Activated CD8-positive, alpha-beta T cell treated with anti-CD3 and anti-CD28 coated beads for 36 hours (primary cell): ENCODE measurements at regions not wholly inside any gene's neighbourhood (a gene's known extent, or its start where the extent isn't known, plus 50 kb on each side); places are given as distances from the start of the nearest gene placed in this dataset.

ENCODE experiments used
- ATAC-seq: fragments of 200-7000 bp; cut with Tn5 transposase; one replicate; pipeline ENCODE4 v1.10.0; 2021; ENCODE audit warnings: mild to moderate bottlenecking, moderate library complexity
- CTCF ChIA-PET: fragments of 350-600 bp; sonication (Branson Sonifier 250); formaldehyde crosslinking; loops from one replicate; lab custom pipeline; 2021; ENCODE audit warnings: antibody characterized with exemption; lab: Charles Lee
- POLR2A ChIA-PET: fragments of 350-600 bp; sonication (Branson Sonifier 250); formaldehyde crosslinking; loops from one replicate; lab custom pipeline; 2021; ENCODE audit warnings: antibody characterized with exemption; lab: Charles Lee
- DNase-seq: peaks from one replicate; pipeline ENCODE4 v3.0.0-alpha.2; 2020
- H3K27ac Mint-ChIP-seq: one replicate; pipeline ENCODE4 v1.8.0; 2021; ENCODE audit warnings: mild to moderate bottlenecking, mixed read lengths
- H3K27me3 Mint-ChIP-seq: one replicate; pipeline ENCODE4 v1.8.0; 2021; ENCODE audit warnings: mixed read lengths
- H3K36me3 Mint-ChIP-seq: one replicate; pipeline ENCODE4 v1.8.0; 2021; ENCODE audit warnings: low read depth, mixed read lengths
- H3K4me1 Mint-ChIP-seq: one replicate; pipeline ENCODE4 v1.8.0; 2021; ENCODE audit warnings: low read depth, mixed read lengths
- H3K4me3 Mint-ChIP-seq: one replicate; pipeline ENCODE4 v1.8.0; 2021; ENCODE audit warnings: mild to moderate bottlenecking, moderate library complexity, mixed read lengths
- H3K9me3 Mint-ChIP-seq: one replicate; pipeline ENCODE4 v1.8.0; 2021; ENCODE audit warnings: mixed read lengths
- intact Hi-C: fragments of 100-400 bp; cut with micrococcal nuclease; formaldehyde crosslinking; loops from one replicate; pipeline ENCODE4 v1.10.0; 2022
- TF ChIP-seq, protein P1 (sequence below): fragments of 200-600 bp; IDR thresholded peaks from one replicate; pipeline ENCODE4 v1.8.0; 2022; ENCODE audit warnings: antibody characterized with exemption, mild to moderate bottlenecking

DNA sequence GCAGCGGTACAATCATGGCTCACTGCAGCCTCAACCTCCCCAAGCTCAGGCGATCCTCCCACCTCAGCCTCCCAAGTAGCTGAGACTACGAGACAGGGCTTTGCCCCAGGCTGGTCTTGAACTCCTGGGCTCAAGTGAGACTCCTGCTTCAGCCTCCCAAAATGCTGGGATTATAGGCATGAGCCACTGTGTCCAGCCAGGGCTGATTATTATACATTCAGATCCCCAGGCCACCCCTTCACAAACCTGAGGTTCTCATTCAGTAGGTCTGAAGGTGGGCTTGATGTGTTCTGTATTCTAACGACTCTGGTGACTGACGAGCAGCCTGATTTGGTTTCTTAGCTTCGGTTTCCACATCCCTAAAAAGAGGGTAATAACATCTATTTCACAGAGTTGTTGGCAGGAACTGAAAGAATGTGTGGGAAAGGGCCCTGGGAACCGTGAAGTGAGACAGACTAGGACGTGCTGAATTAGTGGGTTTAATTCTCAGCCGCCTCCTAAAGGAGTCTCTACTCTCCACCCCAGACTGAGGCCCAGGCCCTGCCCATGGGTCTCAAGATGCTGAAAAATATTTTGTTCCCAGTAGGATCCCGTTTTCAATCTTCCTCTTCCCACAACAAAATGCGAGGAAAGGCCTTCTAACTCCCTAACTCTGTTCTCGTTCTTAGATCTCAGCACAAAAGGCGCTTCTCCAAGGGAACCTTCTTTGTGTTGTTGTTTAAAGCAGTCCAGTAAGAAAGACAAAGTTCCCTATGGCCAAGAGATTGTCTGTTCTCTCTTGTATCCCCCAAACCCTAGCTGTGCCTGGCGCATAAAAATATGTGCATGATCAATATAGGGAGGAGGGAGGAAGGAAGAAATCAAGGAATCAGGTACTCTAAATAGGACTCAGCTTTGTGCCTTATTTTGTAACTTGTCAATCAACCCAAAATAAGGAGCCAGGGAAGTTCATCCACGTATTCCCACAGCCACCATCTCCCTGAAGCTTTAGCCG lies 210.0 kb upstream of the TOPAZ1 start:
- CTCF ChIA-PET, result no interaction called here
- H3K9me3 Mint-ChIP-seq, result no peaks in the 10 kb centered on the region
- H3K27me3 Mint-ChIP-seq, result peaks cover 15% of the 10 kb centered on the region
- DNase-seq, result no peak
- TF ChIP-seq, protein P1, sequence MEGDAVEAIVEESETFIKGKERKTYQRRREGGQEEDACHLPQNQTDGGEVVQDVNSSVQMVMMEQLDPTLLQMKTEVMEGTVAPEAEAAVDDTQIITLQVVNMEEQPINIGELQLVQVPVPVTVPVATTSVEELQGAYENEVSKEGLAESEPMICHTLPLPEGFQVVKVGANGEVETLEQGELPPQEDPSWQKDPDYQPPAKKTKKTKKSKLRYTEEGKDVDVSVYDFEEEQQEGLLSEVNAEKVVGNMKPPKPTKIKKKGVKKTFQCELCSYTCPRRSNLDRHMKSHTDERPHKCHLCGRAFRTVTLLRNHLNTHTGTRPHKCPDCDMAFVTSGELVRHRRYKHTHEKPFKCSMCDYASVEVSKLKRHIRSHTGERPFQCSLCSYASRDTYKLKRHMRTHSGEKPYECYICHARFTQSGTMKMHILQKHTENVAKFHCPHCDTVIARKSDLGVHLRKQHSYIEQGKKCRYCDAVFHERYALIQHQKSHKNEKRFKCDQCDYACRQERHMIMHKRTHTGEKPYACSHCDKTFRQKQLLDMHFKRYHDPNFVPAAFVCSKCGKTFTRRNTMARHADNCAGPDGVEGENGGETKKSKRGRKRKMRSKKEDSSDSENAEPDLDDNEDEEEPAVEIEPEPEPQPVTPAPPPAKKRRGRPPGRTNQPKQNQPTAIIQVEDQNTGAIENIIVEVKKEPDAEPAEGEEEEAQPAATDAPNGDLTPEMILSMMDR, result no peak
- POLR2A ChIA-PET, result no interaction called here
- no peak overlapping the region for H3K4me3 Mint-ChIP-seq
- H3K27ac Mint-ChIP-seq, result no peak overlapping the region
- H3K36me3 Mint-ChIP-seq, result no peaks in the 10 kb centered on the region
- ATAC-seq, result no peak
- H3K4me1 Mint-ChIP-seq, result no peaks in the 10 kb centered on the region
- intact Hi-C loops, result no loop called here

DNA sequence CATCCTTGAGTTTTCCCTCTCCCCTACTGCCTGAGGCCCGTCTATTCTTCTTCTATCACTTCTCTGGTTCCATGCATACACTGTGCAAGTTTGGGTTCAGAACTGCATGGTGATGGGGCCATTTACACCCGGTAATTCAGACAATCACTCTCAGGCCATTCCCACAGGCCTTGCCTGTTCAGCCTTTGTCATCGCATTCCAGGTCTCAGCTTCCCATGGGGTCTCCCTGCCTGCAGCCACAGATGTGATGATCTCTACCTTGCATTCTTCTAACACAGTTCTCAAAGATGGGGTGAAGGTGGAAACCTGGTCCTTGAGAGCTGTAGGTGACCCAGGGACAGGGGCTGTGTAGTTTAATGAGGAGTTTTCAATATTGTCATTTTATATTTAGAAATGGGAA lies 209.2 kb upstream of the TOPAZ1 start:
- TF ChIP-seq, protein P1, result no peak
- ChIA-PET CTCF (interaction anchor here (1.4 kb wide), 1 partner anchor 166 kb away, joined by 3 read pairs; no protein-coding TSS in a partner anchor), POLR2A (no interaction called here)
- Mint-ChIP-seq H3K27me3 (peaks cover 14% of the 10 kb centered on the region), H3K4me1 (no peaks in the 10 kb centered on the region), H3K4me3 (no peak overlapping the region), H3K27ac (no peak overlapping the region), H3K36me3 (no peaks in the 10 kb centered on the region), H3K9me3 (no peaks in the 10 kb centered on the region)
- DNase-seq, result no peak
- intact Hi-C loops, result no loop called here
- ATAC-seq, result no peak

DNA sequence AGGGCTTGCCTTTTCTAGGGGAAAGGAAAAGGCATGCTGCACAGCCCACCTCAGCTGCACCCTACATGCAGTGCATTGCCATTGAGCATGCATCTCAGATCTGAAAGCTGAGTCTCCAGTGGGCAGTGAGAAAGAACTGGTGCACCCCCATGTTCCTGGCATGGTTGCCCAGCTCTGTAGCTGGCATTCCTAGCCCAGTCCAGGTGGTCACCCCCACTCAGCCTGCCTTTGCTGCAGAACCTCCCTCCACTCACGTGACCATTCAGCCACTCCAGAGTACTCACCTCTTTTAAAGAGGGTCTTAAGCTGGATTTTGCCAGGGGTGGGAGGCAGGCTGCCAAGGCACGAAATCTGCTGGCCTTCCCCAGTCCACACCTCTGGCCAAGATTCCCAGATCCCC lies 208.6 kb upstream of the TOPAZ1 start:
- H3K4me1 Mint-ChIP-seq, result no peaks in the 10 kb centered on the region
- TF ChIP-seq, protein P1, result no peak
- DNase-seq, result no peak
- H3K36me3 Mint-ChIP-seq, result no peaks in the 10 kb centered on the region
- no peak overlapping the region for H3K4me3 Mint-ChIP-seq
- peaks cover 12% of the 10 kb centered on the region for H3K27me3 Mint-ChIP-seq
- no peak for ATAC-seq
- POLR2A ChIA-PET, result interaction anchor here (1.4 kb wide), 1 partner anchor 14 kb away, joined by 3 read pairs; no protein-coding TSS in a partner anchor
- CTCF ChIA-PET, result interaction anchor here (1.4 kb wide), 1 partner anchor 165 kb away, joined by 3 read pairs; no protein-coding TSS in a partner anchor
- no peak overlapping the region for H3K27ac Mint-ChIP-seq
- intact Hi-C loops, result no loop called here
- no peaks in the 10 kb centered on the region for H3K9me3 Mint-ChIP-seq

DNA sequence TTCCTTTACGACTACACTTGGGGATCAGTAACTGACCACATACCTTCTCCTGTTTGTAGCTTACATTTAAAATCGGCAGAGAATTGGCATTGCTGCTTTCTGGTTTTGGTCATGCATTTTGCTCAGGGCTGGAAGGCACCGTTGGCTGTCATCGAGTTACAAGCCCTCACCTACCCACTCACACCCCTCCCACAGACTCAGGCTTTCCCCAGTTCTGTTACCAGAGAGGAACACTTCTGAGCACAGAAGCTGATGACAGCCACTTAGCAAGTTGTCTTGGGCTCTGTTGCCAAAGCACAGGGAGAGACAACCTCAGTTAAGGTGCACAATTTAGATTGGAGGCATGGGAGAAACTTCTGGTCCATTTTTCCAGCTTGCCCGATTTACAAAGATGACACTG lies 204.8 kb upstream of the TOPAZ1 start:
- ChIA-PET POLR2A (interaction anchor here (1.0 kb wide), 1 partner anchor 66 kb away, joined by 4 read pairs; no protein-coding TSS in a partner anchor), CTCF (no interaction called here)
- DNase-seq (no peak), ATAC-seq (no peak)
- no peaks in the 10 kb centered on the region for H3K9me3 Mint-ChIP-seq
- no peak overlapping the region for H3K4me3 Mint-ChIP-seq
- intact Hi-C loops, result no loop called here
- H3K4me1 Mint-ChIP-seq, result no peaks in the 10 kb centered on the region
- H3K27me3 Mint-ChIP-seq, result peaks cover 11% of the 10 kb centered on the region
- TF ChIP-seq, protein P1, result no peak
- H3K27ac Mint-ChIP-seq, result no peak overlapping the region
- no peaks in the 10 kb centered on the region for H3K36me3 Mint-ChIP-seq

DNA sequence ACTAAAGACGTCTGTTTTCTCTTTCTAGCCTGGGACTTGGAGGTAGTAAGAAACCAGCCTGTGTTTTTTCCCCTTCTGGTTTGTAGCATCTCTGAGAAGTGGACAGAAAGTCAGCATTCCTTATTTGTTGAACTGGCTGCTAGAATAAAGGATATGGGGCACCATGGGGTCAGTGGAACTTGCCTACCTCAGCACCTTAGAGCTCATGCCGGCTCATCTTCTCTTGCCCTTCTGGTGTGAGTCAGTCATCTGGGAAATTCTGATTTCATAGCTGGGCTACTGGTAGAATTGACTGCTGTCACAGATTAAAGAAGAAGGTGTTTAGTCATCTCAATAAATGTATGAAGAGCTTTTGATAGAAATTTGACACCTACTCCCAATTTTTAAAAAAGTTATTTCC lies 202.7 kb upstream of the TOPAZ1 start:
- Mint-ChIP-seq H3K9me3 (no peaks in the 10 kb centered on the region), H3K4me3 (no peak overlapping the region), H3K4me1 (no peaks in the 10 kb centered on the region), H3K27me3 (peaks cover 10% of the 10 kb centered on the region), H3K27ac (no peak overlapping the region), H3K36me3 (no peaks in the 10 kb centered on the region)
- no peak for ATAC-seq
- TF ChIP-seq, protein P1, result no peak
- intact Hi-C loops, result no loop called here
- DNase-seq, result no peak
- CTCF ChIA-PET, result no interaction called here
- POLR2A ChIA-PET, result no interaction called here
